ENCODE measurements at regions not wholly inside any gene's neighbourhood (a gene's known extent, or its start where the extent isn't known, plus 50 kb on each side); places are given as distances from the start of the nearest gene placed in this dataset.

- no peak for TF ChIP-seq CHD7 (IDR thresholded peaks at IDR 0.05; ENCODE audit: insufficient replicate concordance, low read length)
- no peak for TF ChIP-seq USF2 (IDR thresholded peaks at IDR 0.05; ENCODE audit: low read length)
- TF ChIP-seq ATF2 (IDR thresholded peaks at IDR 0.05; ENCODE audit: low read length): no peak
Observed at GRCh38 chr5:2182020-2182419, 299.3 kb upstream of the IRX4 start (continued).

Measured in H1 (cell line).